ENCODE measurements at regions not wholly inside any gene's neighbourhood (a gene's known extent, or its start where the extent isn't known, plus 50 kb on each side); places are given as distances from the start of the nearest gene placed in this dataset.

- H3K4me3 ChIP-seq (ENCODE audit: low read depth in 1 of 2, low read length in 2 of 2) = no peak overlapping the region
- no peak overlapping the region for H3K27ac ChIP-seq (ENCODE audit: low read length)
- no peaks in the 10 kb centered on the region for H3K36me3 ChIP-seq (ENCODE audit: control insufficient read depth in 1 of 2, insufficient read depth in 2 of 2, low read length in 2 of 2)
- H3K4me1 ChIP-seq (ENCODE audit: control insufficient read depth in 1 of 2, insufficient read depth in 2 of 2, low read length in 2 of 2) = no peaks in the 10 kb centered on the region
- no peaks in the 10 kb centered on the region for H3K27me3 ChIP-seq (ENCODE audit: low read depth, low read length)
- H3K9me3 ChIP-seq (ENCODE audit: control insufficient read depth in 1 of 2, low read length in 2 of 2) = peaks cover 0 to 9% of the 10 kb centered on the region in 2 donors
Observed at GRCh38 chr12:17416748-17417147, 673.2 kb downstream of the RERGL start.

- Histone ChIP-seq H3K36me3 (ENCODE audit: control insufficient read depth in 1 of 2, insufficient read depth in 2 of 2, low read length in 2 of 2) (no peaks in the 10 kb centered on the region), H3K27ac (ENCODE audit: low read length) (no peak overlapping the region), H3K9me3 (ENCODE audit: control insufficient read depth in 1 of 2, low read length in 2 of 2) (peaks cover 0 to 12% of the 10 kb centered on the region in 2 donors), H3K4me1 (ENCODE audit: control insufficient read depth in 1 of 2, insufficient read depth in 2 of 2, low read length in 2 of 2) (no peaks in the 10 kb centered on the region), H3K4me3 (ENCODE audit: low read depth in 1 of 2, low read length in 2 of 2) (no peak overlapping the region), H3K27me3 (ENCODE audit: low read depth, low read length) (no peaks in the 10 kb centered on the region)
Observed at GRCh38 chr12:17414596-17414995, 675.4 kb downstream of the RERGL start.

- Histone ChIP-seq H3K27ac (ENCODE audit: low read length) (no peak overlapping the region), H3K4me1 (ENCODE audit: control insufficient read depth in 1 of 2, insufficient read depth in 2 of 2, low read length in 2 of 2) (no peaks in the 10 kb centered on the region), H3K27me3 (ENCODE audit: low read depth, low read length) (no peaks in the 10 kb centered on the region), H3K36me3 (ENCODE audit: control insufficient read depth in 1 of 2, insufficient read depth in 2 of 2, low read length in 2 of 2) (no peaks in the 10 kb centered on the region), H3K4me3 (ENCODE audit: low read depth in 1 of 2, low read length in 2 of 2) (no peak overlapping the region), H3K9me3 (ENCODE audit: control insufficient read depth in 1 of 2, low read length in 2 of 2) (peaks cover 0 to 12% of the 10 kb centered on the region in 2 donors)
Observed at GRCh38 chr12:17411662-17412061, 678.3 kb downstream of the RERGL start.

GRCh38 chr12:17388679-17389078 lies 701.3 kb downstream of the RERGL start:
- Histone ChIP-seq H3K27ac (ENCODE audit: low read length) (no peak overlapping the region), H3K4me1 (ENCODE audit: control insufficient read depth in 1 of 2, insufficient read depth in 2 of 2, low read length in 2 of 2) (no peaks in the 10 kb centered on the region), H3K4me3 (ENCODE audit: low read depth in 1 of 2, low read length in 2 of 2) (no peak overlapping the region), H3K36me3 (ENCODE audit: control insufficient read depth in 1 of 2, insufficient read depth in 2 of 2, low read length in 2 of 2) (no peaks in the 10 kb centered on the region), H3K27me3 (ENCODE audit: low read depth, low read length) (no peaks in the 10 kb centered on the region), H3K9me3 (ENCODE audit: control insufficient read depth in 1 of 2, low read length in 2 of 2) (peaks cover 0 to 2% of the 10 kb centered on the region in 2 donors)

- H3K27me3 ChIP-seq (ENCODE audit: low read depth, low read length) = no peaks in the 10 kb centered on the region
- H3K4me3 ChIP-seq (ENCODE audit: low read depth in 1 of 2, low read length in 2 of 2) = no peak overlapping the region
- no peaks in the 10 kb centered on the region for H3K36me3 ChIP-seq (ENCODE audit: control insufficient read depth in 1 of 2, insufficient read depth in 2 of 2, low read length in 2 of 2)
- no peaks in the 10 kb centered on the region for H3K4me1 ChIP-seq (ENCODE audit: control insufficient read depth in 1 of 2, insufficient read depth in 2 of 2, low read length in 2 of 2)
- H3K9me3 ChIP-seq (ENCODE audit: control insufficient read depth in 1 of 2, low read length in 2 of 2) = peaks cover 0 to 2% of the 10 kb centered on the region in 2 donors
- H3K27ac ChIP-seq (ENCODE audit: low read length) = no peak overlapping the region
Observed at GRCh38 chr12:17383321-17383720, 706.7 kb downstream of the RERGL start.

- Histone ChIP-seq H3K27ac (ENCODE audit: low read length) (no peak overlapping the region), H3K27me3 (ENCODE audit: low read depth, low read length) (no peaks in the 10 kb centered on the region), H3K36me3 (ENCODE audit: control insufficient read depth in 1 of 2, insufficient read depth in 2 of 2, low read length in 2 of 2) (no peaks in the 10 kb centered on the region), H3K4me3 (ENCODE audit: low read depth in 1 of 2, low read length in 2 of 2) (no peak overlapping the region), H3K9me3 (ENCODE audit: control insufficient read depth in 1 of 2, low read length in 2 of 2) (peaks cover 0 to 2% of the 10 kb centered on the region in 2 donors), H3K4me1 (ENCODE audit: control insufficient read depth in 1 of 2, insufficient read depth in 2 of 2, low read length in 2 of 2) (no peaks in the 10 kb centered on the region)
Observed at GRCh38 chr12:17381211-17381610, 708.8 kb downstream of the RERGL start.

- Histone ChIP-seq H3K4me1 (ENCODE audit: control insufficient read depth in 1 of 2, insufficient read depth in 2 of 2, low read length in 2 of 2) (peaks cover 0 to 8% of the 10 kb centered on the region in 2 donors), H3K27ac (ENCODE audit: low read length) (no peak overlapping the region), H3K36me3 (ENCODE audit: control insufficient read depth in 1 of 2, insufficient read depth in 2 of 2, low read length in 2 of 2) (no peaks in the 10 kb centered on the region), H3K27me3 (ENCODE audit: low read depth, low read length) (no peaks in the 10 kb centered on the region), H3K9me3 (ENCODE audit: control insufficient read depth in 1 of 2, low read length in 2 of 2) (no peaks in the 10 kb centered on the region), H3K4me3 (ENCODE audit: low read depth in 1 of 2, low read length in 2 of 2) (no peak overlapping the region)
Observed at GRCh38 chr12:17372508-17372907, 717.5 kb downstream of the RERGL start.

GRCh38 chr12:17371491-17372215 lies 718.3 kb downstream of the RERGL start:
- no peaks in the 10 kb centered on the region for H3K36me3 ChIP-seq (ENCODE audit: control insufficient read depth in 1 of 2, insufficient read depth in 2 of 2, low read length in 2 of 2)
- H3K27ac ChIP-seq (ENCODE audit: low read length) = no peak overlapping the region

GRCh38 chr12:17370621-17371020 lies 719.4 kb downstream of the RERGL start:
- Histone ChIP-seq H3K4me3 (ENCODE audit: low read depth in 1 of 2, low read length in 2 of 2) (no peak overlapping the region), H3K9me3 (ENCODE audit: control insufficient read depth in 1 of 2, low read length in 2 of 2) (no peaks in the 10 kb centered on the region), H3K27me3 (ENCODE audit: low read depth, low read length) (no peaks in the 10 kb centered on the region), H3K27ac (ENCODE audit: low read length) (no peak overlapping the region), H3K4me1 (ENCODE audit: control insufficient read depth in 1 of 2, insufficient read depth in 2 of 2, low read length in 2 of 2) (peaks cover 0 to 8% of the 10 kb centered on the region in 2 donors), H3K36me3 (ENCODE audit: control insufficient read depth in 1 of 2, insufficient read depth in 2 of 2, low read length in 2 of 2) (no peaks in the 10 kb centered on the region)

More at GRCh38 chr12:17371491-17372215, 718.3 kb downstream of the RERGL start:
- H3K27me3 ChIP-seq (ENCODE audit: low read depth, low read length) = no peaks in the 10 kb centered on the region
- peaks cover 0 to 8% of the 10 kb centered on the region in 2 donors for H3K4me1 ChIP-seq (ENCODE audit: control insufficient read depth in 1 of 2, insufficient read depth in 2 of 2, low read length in 2 of 2)
- H3K9me3 ChIP-seq (ENCODE audit: control insufficient read depth in 1 of 2, low read length in 2 of 2) = no peaks in the 10 kb centered on the region
- no peak overlapping the region for H3K4me3 ChIP-seq (ENCODE audit: low read depth in 1 of 2, low read length in 2 of 2)

- Histone ChIP-seq H3K27ac (ENCODE audit: low read length) (no peak overlapping the region), H3K4me3 (ENCODE audit: low read depth in 1 of 2, low read length in 2 of 2) (no peak overlapping the region), H3K27me3 (ENCODE audit: low read depth, low read length) (no peaks in the 10 kb centered on the region), H3K4me1 (ENCODE audit: control insufficient read depth in 1 of 2, insufficient read depth in 2 of 2, low read length in 2 of 2) (peaks cover 0 to 8% of the 10 kb centered on the region in 2 donors), H3K9me3 (ENCODE audit: control insufficient read depth in 1 of 2, low read length in 2 of 2) (no peaks in the 10 kb centered on the region), H3K36me3 (ENCODE audit: control insufficient read depth in 1 of 2, insufficient read depth in 2 of 2, low read length in 2 of 2) (no peaks in the 10 kb centered on the region)
Observed at GRCh38 chr12:17369556-17369955, 720.4 kb downstream of the RERGL start.

- no peaks in the 10 kb centered on the region for H3K9me3 ChIP-seq (ENCODE audit: control insufficient read depth in 1 of 2, low read length in 2 of 2)
- no peak overlapping the region for H3K4me3 ChIP-seq (ENCODE audit: low read depth in 1 of 2, low read length in 2 of 2)
- no peaks in the 10 kb centered on the region for H3K27me3 ChIP-seq (ENCODE audit: low read depth, low read length)
- H3K27ac ChIP-seq (ENCODE audit: low read length) = no peak overlapping the region
- H3K36me3 ChIP-seq (ENCODE audit: control insufficient read depth in 1 of 2, insufficient read depth in 2 of 2, low read length in 2 of 2) = no peaks in the 10 kb centered on the region
- H3K4me1 ChIP-seq (ENCODE audit: control insufficient read depth in 1 of 2, insufficient read depth in 2 of 2, low read length in 2 of 2) = no peaks in the 10 kb centered on the region
Observed at GRCh38 chr12:17361224-17361623, 728.8 kb downstream of the RERGL start.

- no peaks in the 10 kb centered on the region for H3K36me3 ChIP-seq (ENCODE audit: control insufficient read depth in 1 of 2, insufficient read depth in 2 of 2, low read length in 2 of 2)
- H3K4me1 ChIP-seq (ENCODE audit: control insufficient read depth in 1 of 2, insufficient read depth in 2 of 2, low read length in 2 of 2) = no peaks in the 10 kb centered on the region
- no peaks in the 10 kb centered on the region for H3K9me3 ChIP-seq (ENCODE audit: control insufficient read depth in 1 of 2, low read length in 2 of 2)
- no peak overlapping the region for H3K27ac ChIP-seq (ENCODE audit: low read length)
- H3K27me3 ChIP-seq (ENCODE audit: low read depth, low read length) = no peaks in the 10 kb centered on the region
- H3K4me3 ChIP-seq (ENCODE audit: low read depth in 1 of 2, low read length in 2 of 2) = no peak overlapping the region
Observed at GRCh38 chr12:17358835-17359234, 731.2 kb downstream of the RERGL start.
